ENCODE measurements at regions not wholly inside any gene's neighbourhood (a gene's known extent, or its start where the extent isn't known, plus 50 kb on each side); places are given as distances from the start of the nearest gene placed in this dataset.
"Not testable (repeated sequence)": the region's sequence is repeated elsewhere in the genome, so short reads cannot be mapped to it uniquely, and the experiment has no call there.

DNA sequence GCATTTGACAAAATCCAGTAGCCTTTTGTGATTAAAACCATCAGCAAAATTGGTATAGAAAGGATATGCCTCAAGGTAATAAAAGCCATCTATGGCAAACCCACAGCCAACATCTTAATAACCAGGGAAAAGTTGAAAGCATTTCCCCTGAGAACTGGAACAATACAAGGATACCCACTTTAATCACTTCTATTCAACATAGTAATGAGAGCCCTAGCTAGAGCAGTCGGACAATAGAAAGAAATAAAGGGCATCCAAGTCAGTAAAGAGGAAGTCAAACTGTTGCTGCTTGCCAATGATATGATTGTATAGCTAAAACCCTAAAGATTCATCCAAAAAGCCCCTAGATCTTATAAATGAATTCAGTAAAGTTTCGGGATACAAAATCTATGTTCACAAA is 1510.3 kb downstream of the PCDH9 start:
- ChIA-PET CTCF (no interaction called here), POLR2A (no interaction called here)
- TF ChIP-seq, protein P1, sequence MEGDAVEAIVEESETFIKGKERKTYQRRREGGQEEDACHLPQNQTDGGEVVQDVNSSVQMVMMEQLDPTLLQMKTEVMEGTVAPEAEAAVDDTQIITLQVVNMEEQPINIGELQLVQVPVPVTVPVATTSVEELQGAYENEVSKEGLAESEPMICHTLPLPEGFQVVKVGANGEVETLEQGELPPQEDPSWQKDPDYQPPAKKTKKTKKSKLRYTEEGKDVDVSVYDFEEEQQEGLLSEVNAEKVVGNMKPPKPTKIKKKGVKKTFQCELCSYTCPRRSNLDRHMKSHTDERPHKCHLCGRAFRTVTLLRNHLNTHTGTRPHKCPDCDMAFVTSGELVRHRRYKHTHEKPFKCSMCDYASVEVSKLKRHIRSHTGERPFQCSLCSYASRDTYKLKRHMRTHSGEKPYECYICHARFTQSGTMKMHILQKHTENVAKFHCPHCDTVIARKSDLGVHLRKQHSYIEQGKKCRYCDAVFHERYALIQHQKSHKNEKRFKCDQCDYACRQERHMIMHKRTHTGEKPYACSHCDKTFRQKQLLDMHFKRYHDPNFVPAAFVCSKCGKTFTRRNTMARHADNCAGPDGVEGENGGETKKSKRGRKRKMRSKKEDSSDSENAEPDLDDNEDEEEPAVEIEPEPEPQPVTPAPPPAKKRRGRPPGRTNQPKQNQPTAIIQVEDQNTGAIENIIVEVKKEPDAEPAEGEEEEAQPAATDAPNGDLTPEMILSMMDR (IDR thresholded peaks at IDR 0.05; ENCODE audit: low read depth, low read length), result no peak
- H3K4me3 ChIP-seq (ENCODE audit: low read depth, low read length), result no peak overlapping the region
- H3K27me3 ChIP-seq (ENCODE audit: control insufficient read depth, insufficient read depth, low read length), result no peaks in the 10 kb centered on the region
- H3K27ac ChIP-seq (ENCODE audit: low read depth, low read length), result no peak overlapping the region
- no peaks in the 10 kb centered on the region for H3K9me3 ChIP-seq (ENCODE audit: control insufficient read depth, insufficient read depth, low read length)
- DNase-seq (ENCODE audit: low read depth, low spot score), result no peak

DNA sequence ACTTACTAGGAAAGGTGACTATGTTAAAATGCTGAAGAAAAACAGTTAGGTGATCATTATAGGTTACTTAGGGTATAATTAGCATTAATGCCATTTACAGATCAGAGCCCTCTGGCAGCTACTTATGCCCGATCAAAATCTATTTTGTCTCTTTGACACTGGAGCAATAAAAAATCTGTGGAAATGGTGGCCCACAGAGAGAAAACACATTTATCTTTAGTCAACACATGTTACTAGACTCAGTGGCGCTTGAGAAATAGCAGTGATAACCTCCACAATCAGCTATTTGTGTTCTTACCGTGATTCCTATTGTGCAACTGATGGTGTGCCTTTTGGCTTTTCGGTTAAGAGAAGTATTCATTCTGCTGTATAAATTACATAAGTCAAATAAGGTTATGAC is 1519.6 kb downstream of the PCDH9 start:
- TF ChIP-seq, protein P1 (IDR thresholded peaks at IDR 0.05; ENCODE audit: low read depth, low read length), result no peak
- no peak overlapping the region for H3K4me3 ChIP-seq (ENCODE audit: low read depth, low read length)
- no peaks in the 10 kb centered on the region for H3K27me3 ChIP-seq (ENCODE audit: control insufficient read depth, insufficient read depth, low read length)
- POLR2A ChIA-PET, result no interaction called here
- CTCF ChIA-PET, result no interaction called here
- no peak for DNase-seq (ENCODE audit: low read depth, low spot score)
- H3K9me3 ChIP-seq (ENCODE audit: control insufficient read depth, insufficient read depth, low read length), result no peaks in the 10 kb centered on the region
- H3K27ac ChIP-seq (ENCODE audit: low read depth, low read length), result no peak overlapping the region

DNA sequence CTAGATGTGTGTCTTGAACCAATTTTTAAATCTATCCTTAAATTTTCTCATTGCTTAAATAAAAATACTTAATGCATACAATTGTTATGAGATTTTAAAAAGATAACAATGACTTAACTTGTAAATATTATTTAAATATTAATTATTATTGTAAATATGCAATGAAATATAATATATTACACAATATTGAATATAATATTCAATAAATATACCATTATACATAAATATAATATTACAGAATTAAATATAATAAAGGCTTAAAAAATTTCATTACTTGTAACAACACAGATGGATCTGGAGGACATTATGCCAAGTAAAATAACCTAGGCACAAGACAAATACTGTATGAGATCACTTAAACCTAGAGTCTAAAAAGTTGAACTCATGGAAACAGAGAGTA is 1532.3 kb downstream of the PCDH9 start:
- Histone ChIP-seq H3K27ac (ENCODE audit: low read depth, low read length) (no peak overlapping the region), H3K9me3 (ENCODE audit: control insufficient read depth, insufficient read depth, low read length) (no peaks in the 10 kb centered on the region), H3K4me3 (ENCODE audit: low read depth, low read length) (no peak overlapping the region), H3K27me3 (ENCODE audit: control insufficient read depth, insufficient read depth, low read length) (no peaks in the 10 kb centered on the region)
- CTCF ChIA-PET, result no interaction called here
- no peak for DNase-seq (ENCODE audit: low read depth, low spot score)
- TF ChIP-seq, protein P1 (IDR thresholded peaks at IDR 0.05; ENCODE audit: low read depth, low read length), result no peak
- POLR2A ChIA-PET, result no interaction called here

DNA sequence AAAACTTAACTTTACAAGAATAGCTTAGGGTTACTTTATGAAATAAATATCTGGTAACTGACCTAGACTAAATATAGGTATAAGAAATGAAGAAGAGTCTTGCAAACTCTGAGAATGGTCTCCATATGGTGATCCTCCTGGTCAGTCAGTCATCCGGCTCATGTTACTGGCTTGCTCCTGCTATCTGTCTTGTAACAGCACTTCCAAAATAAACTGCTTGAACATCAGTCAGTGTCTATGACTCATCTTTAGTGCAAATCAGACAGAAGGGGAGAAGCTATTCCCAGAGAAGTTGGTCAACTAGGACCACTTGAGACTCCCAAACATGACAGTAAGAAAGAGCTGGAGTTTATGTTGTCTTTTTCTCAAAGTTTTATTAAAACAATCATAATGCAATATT is 1550.9 kb downstream of the PCDH9 start:
- DNase-seq (ENCODE audit: low read depth, low spot score), result no peak
- Histone ChIP-seq H3K27ac (ENCODE audit: low read depth, low read length) (no peak overlapping the region), H3K9me3 (ENCODE audit: control insufficient read depth, insufficient read depth, low read length) (no peaks in the 10 kb centered on the region), H3K27me3 (ENCODE audit: control insufficient read depth, insufficient read depth, low read length) (no peaks in the 10 kb centered on the region), H3K4me3 (ENCODE audit: low read depth, low read length) (no peak overlapping the region)
- TF ChIP-seq, protein P1 (IDR thresholded peaks at IDR 0.05; ENCODE audit: low read depth, low read length), result no peak
- ChIA-PET CTCF (interaction anchor here (0.6 to 1.2 kb wide), 2 partner anchors 23 to 43 kb away, joined by 4 to 15 read pairs; no protein-coding TSS in a partner anchor), POLR2A (no interaction called here)

DNA sequence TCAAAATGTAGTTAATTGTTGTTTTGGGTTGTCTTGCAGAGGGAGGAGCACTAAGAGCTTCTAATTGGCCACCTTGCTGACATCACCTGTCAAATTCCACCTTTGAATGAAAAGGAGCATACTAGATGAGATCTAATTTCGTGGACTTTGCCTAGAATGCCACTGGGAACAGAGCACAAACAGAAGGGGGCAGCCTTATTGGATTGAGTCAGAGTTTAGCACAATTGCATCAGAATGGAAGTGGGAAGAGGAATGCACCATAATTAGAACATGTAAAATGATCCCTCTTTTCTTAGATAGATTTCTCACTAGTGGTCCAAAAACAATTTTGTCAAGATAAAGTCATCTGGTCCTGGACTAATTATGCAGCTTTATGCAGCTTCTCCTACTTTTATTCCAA is 1552.2 kb downstream of the PCDH9 start:
- no peaks in the 10 kb centered on the region for H3K27me3 ChIP-seq (ENCODE audit: control insufficient read depth, insufficient read depth, low read length)
- TF ChIP-seq, protein P1 (IDR thresholded peaks at IDR 0.05; ENCODE audit: low read depth, low read length), result no peak
- no peak overlapping the region for H3K4me3 ChIP-seq (ENCODE audit: low read depth, low read length)
- ChIA-PET POLR2A (no interaction called here), CTCF (interaction anchor here (0.6 kb wide), 1 partner anchor 420 kb away, joined by 3 read pairs; no protein-coding TSS in a partner anchor)
- no peak overlapping the region for H3K27ac ChIP-seq (ENCODE audit: low read depth, low read length)
- DNase-seq (ENCODE audit: low read depth, low spot score), result no peak
- H3K9me3 ChIP-seq (ENCODE audit: control insufficient read depth, insufficient read depth, low read length), result no peaks in the 10 kb centered on the region

DNA sequence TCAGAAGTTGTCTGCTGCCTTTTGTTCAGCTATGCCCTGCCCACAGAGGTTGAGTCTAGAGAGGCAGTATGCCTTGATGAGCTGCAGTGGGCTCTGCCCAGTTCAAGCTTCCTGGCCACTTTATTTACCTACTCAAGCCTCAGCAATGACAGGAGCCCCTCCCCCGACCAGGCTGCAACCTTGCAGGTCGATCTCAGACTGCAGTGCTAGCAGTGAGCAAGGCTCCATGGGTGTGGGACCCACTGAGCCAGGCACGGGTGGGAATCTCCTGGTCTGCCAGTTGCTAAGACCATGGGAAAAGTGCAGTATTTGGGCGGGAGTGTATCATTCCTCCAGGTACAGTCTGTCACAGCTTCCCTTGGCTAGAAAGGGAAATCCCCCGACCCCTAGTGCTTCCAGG is 1554.8 kb downstream of the PCDH9 start:
- H3K9me3 ChIP-seq (ENCODE audit: control insufficient read depth, insufficient read depth, low read length); H3K27me3 ChIP-seq (ENCODE audit: control insufficient read depth, insufficient read depth, low read length); DNase-seq (ENCODE audit: low read depth, low spot score); H3K27ac ChIP-seq (ENCODE audit: low read depth, low read length); H3K4me3 ChIP-seq (ENCODE audit: low read depth, low read length); POLR2A ChIA-PET: not testable (repeated sequence)
- CTCF ChIA-PET, result interaction anchor here (1.2 kb wide), 1 partner anchor 19 kb away, joined by 4 read pairs; no protein-coding TSS in a partner anchor

All from AG04450 (cell line).